ENCODE measurements at regions not wholly inside any gene's neighbourhood (a gene's known extent, or its start where the extent isn't known, plus 50 kb on each side); places are given as distances from the start of the nearest gene placed in this dataset.

- TF ChIP-seq ZNF597 (CRISPR knock-in tag; IDR thresholded peaks at IDR 0.05) (no peak), NFYB (CRISPR knock-in tag; IDR thresholded peaks at IDR 0.05) (no peak), ZNF224 (CRISPR knock-in tag; IDR thresholded peaks at IDR 0.05) (no peak), ZFX (CRISPR knock-in tag; IDR thresholded peaks at IDR 0.05; ENCODE audit: low read depth) (no peak), NCOA2 (CRISPR knock-in tag; IDR thresholded peaks at IDR 0.05) (no peak), ZNF362 (CRISPR knock-in tag; IDR thresholded peaks at IDR 0.05; ENCODE audit: borderline replicate concordance) (no peak), AHR (CRISPR knock-in tag; IDR thresholded peaks at IDR 0.05) (no peak), ZNF101 (CRISPR knock-in tag; IDR thresholded peaks at IDR 0.05; ENCODE audit: borderline replicate concordance, low read depth) (no peak), NAIF1 (CRISPR knock-in tag; IDR thresholded peaks at IDR 0.05; ENCODE audit: borderline replicate concordance) (no peak), DZIP1 (CRISPR knock-in tag; IDR thresholded peaks at IDR 0.05) (no peak), MXD4 (CRISPR knock-in tag; IDR thresholded peaks at IDR 0.05) (no peak)
These were observed 330.5 kb downstream of the TFAP2A start (continued) for GRCh38 chr6:10084111-10084986.

Measured in HepG2 (cell line).